ENCODE measurements at regions not wholly inside any gene's neighbourhood (a gene's known extent, or its start where the extent isn't known, plus 50 kb on each side); places are given as distances from the start of the nearest gene placed in this dataset.
"Not testable (repeated sequence)": the region's sequence is repeated elsewhere in the genome, so short reads cannot be mapped to it uniquely, and the experiment has no call there.

DNA sequence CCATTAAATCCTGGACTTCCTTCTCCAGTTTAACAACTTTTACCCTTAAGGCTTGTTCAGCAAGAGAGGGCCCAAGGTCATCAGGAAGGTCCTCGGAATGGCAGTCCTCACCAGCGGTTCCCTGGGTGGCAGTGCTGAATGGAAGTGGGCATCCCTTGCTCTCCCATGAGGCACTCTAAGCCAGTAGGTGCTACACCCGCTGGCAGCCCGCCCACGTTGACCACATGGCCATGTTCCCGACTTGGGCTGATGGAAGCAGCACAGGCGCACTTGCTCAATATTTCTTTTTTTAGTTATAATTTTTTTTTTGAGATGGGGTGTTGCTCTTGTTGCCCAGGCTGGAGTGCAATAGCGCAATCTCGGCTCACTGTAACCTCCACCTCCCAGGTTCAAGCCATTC, 277.9 kb downstream of the ZC4H2 start:
- Histone ChIP-seq H3K36me3 (replicated peaks; ENCODE audit: insufficient read depth, low read depth) (no peaks in the 10 kb centered on the region), H3K9me2 (replicated peaks; ENCODE audit: insufficient read depth) (no peaks in the 10 kb centered on the region), H3K27me3 (no peaks in the 10 kb centered on the region), H3K4me1 (ENCODE audit: insufficient read depth) (no peaks in the 10 kb centered on the region), H4K20me1 (ENCODE audit: insufficient read depth, poor library complexity, severe bottlenecking) (no peaks in the 10 kb centered on the region), H3K9me3 (ENCODE audit: low read depth) (peaks cover 3% of the 10 kb centered on the region), H2AFZ (no peak overlapping the region), H3K79me2 (no peaks in the 10 kb centered on the region), H3K4me2 (no peak overlapping the region), H3K27ac (no peak overlapping the region), H3K4me3 (no peak overlapping the region)
- TF ChIP-seq EZH2 (IDR thresholded peaks at IDR 0.05; ENCODE audit: borderline replicate concordance): no peak
- no peak for TF ChIP-seq CTCF (IDR thresholded peaks at IDR 0.05; ENCODE audit: poor library complexity)
- TF ChIP-seq EZH2phosphoT487 (IDR thresholded peaks at IDR 0.05; ENCODE audit: low read depth, severe bottlenecking, unreplicated experiment): no peak
- 69% methylated on average over 9 of the region's 9 CpGs for WGBS (ENCODE audit: low lambda C conversion rate, missing lambda C conversion rate)
- no peak for DNase-seq (ENCODE audit: low spot score)

GRCh38 chrX:64695372-64695771, 280.9 kb downstream of the ZC4H2 start:
- DNase-seq (ENCODE audit: low spot score); H3K9me2 ChIP-seq (replicated peaks; ENCODE audit: insufficient read depth); H3K36me3 ChIP-seq (replicated peaks; ENCODE audit: insufficient read depth, low read depth); H3K9me3 ChIP-seq (ENCODE audit: low read depth); H3K4me1 ChIP-seq (ENCODE audit: insufficient read depth); H2AFZ ChIP-seq; H3K79me2 ChIP-seq; H4K20me1 ChIP-seq (ENCODE audit: insufficient read depth, poor library complexity, severe bottlenecking); H3K27ac ChIP-seq; H3K27me3 ChIP-seq; H3K4me3 ChIP-seq; H3K4me2 ChIP-seq: not testable (repeated sequence)
- WGBS (ENCODE audit: low lambda C conversion rate, missing lambda C conversion rate): 72% methylated on average over 7 of the region's 7 CpGs

GRCh38 chrX:64662876-64663275, 267.6 kb upstream of the MTMR8 start:
- Histone ChIP-seq H3K4me3 (no peak overlapping the region), H3K79me2 (no peaks in the 10 kb centered on the region), H3K27me3 (no peaks in the 10 kb centered on the region), H2AFZ (no peak overlapping the region), H3K9me3 (ENCODE audit: low read depth) (no peaks in the 10 kb centered on the region), H3K9me2 (replicated peaks; ENCODE audit: insufficient read depth) (no peaks in the 10 kb centered on the region), H3K4me1 (ENCODE audit: insufficient read depth) (no peaks in the 10 kb centered on the region), H4K20me1 (ENCODE audit: insufficient read depth, poor library complexity, severe bottlenecking) (no peaks in the 10 kb centered on the region), H3K4me2 (no peak overlapping the region), H3K27ac (no peak overlapping the region), H3K36me3 (replicated peaks; ENCODE audit: insufficient read depth, low read depth) (no peaks in the 10 kb centered on the region)
- TF ChIP-seq CTCF (IDR thresholded peaks at IDR 0.05; ENCODE audit: poor library complexity) (no peak), EZH2 (IDR thresholded peaks at IDR 0.05; ENCODE audit: borderline replicate concordance) (no peak), EZH2phosphoT487 (IDR thresholded peaks at IDR 0.05; ENCODE audit: low read depth, severe bottlenecking, unreplicated experiment) (no peak)
- WGBS (ENCODE audit: low lambda C conversion rate, missing lambda C conversion rate): 100% methylated on average over 1 of the region's 1 CpG
- no peak for DNase-seq (ENCODE audit: low spot score)

- 45% methylated on average over 6 of the region's 6 CpGs for WGBS (ENCODE audit: low lambda C conversion rate, missing lambda C conversion rate)
- H3K36me3 ChIP-seq (replicated peaks; ENCODE audit: insufficient read depth, low read depth); DNase-seq (ENCODE audit: low spot score); H3K9me3 ChIP-seq (ENCODE audit: low read depth); H3K4me1 ChIP-seq (ENCODE audit: insufficient read depth); H3K27me3 ChIP-seq; H2AFZ ChIP-seq; H3K27ac ChIP-seq; H3K4me3 ChIP-seq; H3K9me2 ChIP-seq (replicated peaks; ENCODE audit: insufficient read depth); H3K4me2 ChIP-seq; H3K79me2 ChIP-seq; H4K20me1 ChIP-seq (ENCODE audit: insufficient read depth, poor library complexity, severe bottlenecking): not testable (repeated sequence)
These were observed 262.0 kb upstream of the MTMR8 start for GRCh38 chrX:64657229-64657628.

DNA sequence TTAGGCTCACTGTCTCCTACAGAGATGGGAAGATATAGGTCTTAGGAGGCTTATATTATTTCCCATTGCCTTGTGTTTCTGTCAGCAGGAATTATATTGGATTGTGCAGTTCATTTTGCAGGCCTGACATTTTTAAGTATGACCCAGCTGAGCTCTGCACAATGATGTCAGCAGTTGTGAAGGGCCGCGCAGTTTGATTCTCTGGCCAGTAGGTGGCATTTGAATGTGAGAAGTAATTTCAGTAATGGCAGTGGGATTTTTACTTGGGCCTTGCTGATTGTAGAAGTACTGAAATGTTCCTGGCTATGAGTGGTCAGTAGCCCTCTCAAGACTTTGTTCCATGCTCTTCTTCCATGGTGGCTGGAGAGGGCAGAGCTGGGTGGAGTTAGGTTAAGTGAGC, 247.2 kb upstream of the MTMR8 start:
- WGBS (ENCODE audit: low lambda C conversion rate, missing lambda C conversion rate): 75% methylated on average over 2 of the region's 2 CpGs
- Histone ChIP-seq H3K4me1 (ENCODE audit: insufficient read depth) (no peaks in the 10 kb centered on the region), H3K4me2 (no peak overlapping the region), H3K9me3 (ENCODE audit: low read depth) (no peaks in the 10 kb centered on the region), H2AFZ (no peak overlapping the region), H3K36me3 (replicated peaks; ENCODE audit: insufficient read depth, low read depth) (no peaks in the 10 kb centered on the region), H3K9me2 (replicated peaks; ENCODE audit: insufficient read depth) (no peaks in the 10 kb centered on the region), H3K4me3 (no peak overlapping the region), H4K20me1 (ENCODE audit: insufficient read depth, poor library complexity, severe bottlenecking) (no peaks in the 10 kb centered on the region), H3K79me2 (no peaks in the 10 kb centered on the region), H3K27ac (no peak overlapping the region), H3K27me3 (no peaks in the 10 kb centered on the region)
- TF ChIP-seq EZH2phosphoT487 (IDR thresholded peaks at IDR 0.05; ENCODE audit: low read depth, severe bottlenecking, unreplicated experiment) (no peak), EZH2 (IDR thresholded peaks at IDR 0.05; ENCODE audit: borderline replicate concordance) (no peak), CTCF (IDR thresholded peaks at IDR 0.05; ENCODE audit: poor library complexity) (peak; percentile 13)
- DNase-seq (ENCODE audit: low spot score): no peak
